Suprapubic skin (tissue), 4 donors: ENCODE measurements at regions not wholly inside any gene's neighbourhood (a gene's known extent, or its start where the extent isn't known, plus 50 kb on each side); places are given as distances from the start of the nearest gene placed in this dataset.

Source experiments
- DNase-seq, 2 donors: peaks; one replicate each; pipeline ENCODE4 v3.0.0-alpha.2; 2019; ENCODE audit warnings: low spot score in 2 of 2
- H3K27ac ChIP-seq: fragments of 200-600 bp; sonication (generic); one replicate; pipeline ENCODE4 v1.5.1; 2019
- H3K27me3 ChIP-seq: fragments of 200-600 bp; sonication (generic); one replicate; pipeline ENCODE4 v1.5.1; 2019
- H3K36me3 ChIP-seq: fragments of 200-600 bp; sonication (generic); one replicate; pipeline ENCODE4 v1.5.1; 2019
- H3K4me1 ChIP-seq: fragments of 200-600 bp; sonication (generic); one replicate; pipeline ENCODE4 v1.5.1; 2019
- H3K4me3 ChIP-seq: fragments of 200-600 bp; sonication (generic); one replicate; pipeline ENCODE4 v1.5.1; 2019; ENCODE audit warnings: mild to moderate bottlenecking
- H3K9me3 ChIP-seq: fragments of 200-600 bp; sonication (generic); one replicate; pipeline ENCODE4 v1.5.1; 2019
- CTCF ChIP-seq, 2 donors: fragments of 200-600 bp in 1 of 2; fragments of 450-650 bp in 1 of 2; sonication (generic) in 1 of 2; IDR thresholded peaks; one replicate each; pipeline ENCODE4 v1.5.1; 2016 to 2019; ENCODE audit warnings: antibody characterized with exemption in 2 of 2, mild to moderate bottlenecking in 1 of 2, moderate library complexity in 1 of 2
- EP300 ChIP-seq: sonication (generic); formaldehyde crosslinking; IDR thresholded peaks from one replicate; pipeline ENCODE4 v1.6.1; 2017; ENCODE audit warnings: antibody characterized with exemption
- POLR2A ChIP-seq, 2 donors: fragments of 450-650 bp; IDR thresholded peaks; one replicate each; pipeline ENCODE4 v1.6.1; 2017; ENCODE audit warnings: antibody characterized with exemption in 2 of 2, mild to moderate bottlenecking in 2 of 2, moderate library complexity in 2 of 2
- POLR2AphosphoS5 ChIP-seq, 3 donors: sonication (generic); formaldehyde crosslinking; IDR thresholded peaks; one replicate each; pipeline ENCODE4 v1.6.1; 2017; ENCODE audit warnings: antibody characterized with exemption in 3 of 3
- WGBS: methylation state at CpG from one replicate; pipeline ENCODE4 v1.1.5; 2018; 5-methylcytosine and 5-hydroxymethylcytosine counted together

- Histone ChIP-seq H3K36me3 (no peaks in the 10 kb centered on the region), H3K4me1 (peaks cover 8% of the 10 kb centered on the region), H3K27me3 (no peaks in the 10 kb centered on the region), H3K9me3 (no peaks in the 10 kb centered on the region), H3K4me3 (no peak overlapping the region), H3K27ac (no peak overlapping the region)
- no peak for TF ChIP-seq EP300
- 94% methylated on average over 8 of the region's 8 CpGs for WGBS
- DNase-seq: no peak
These were observed 194.2 kb downstream of the ERCC6L2 start for GRCh38 chr9:96069629-96070220.

DNA sequence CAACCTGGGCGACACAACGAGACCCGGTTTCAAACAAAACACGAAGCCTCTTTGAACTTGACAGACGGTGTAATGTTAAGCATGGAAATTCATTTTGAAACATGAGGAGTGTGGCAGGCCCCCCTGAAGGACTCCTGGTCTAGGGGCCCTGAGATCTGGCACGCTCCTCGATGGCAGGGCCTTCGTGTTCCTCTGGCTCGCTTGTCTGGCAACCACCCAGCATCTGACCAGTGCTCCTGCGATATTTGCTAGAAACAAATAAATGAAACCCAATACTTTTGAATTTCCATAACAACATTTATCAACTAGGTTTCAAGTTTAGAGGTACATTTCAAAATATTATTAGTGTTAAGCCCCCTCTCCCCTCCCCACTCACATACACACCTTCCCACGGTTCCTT lies 193.0 kb downstream of the ERCC6L2 start:
- Histone ChIP-seq H3K9me3 (no peaks in the 10 kb centered on the region), H3K36me3 (no peaks in the 10 kb centered on the region), H3K4me3 (no peak overlapping the region), H3K4me1 (peaks cover 8% of the 10 kb centered on the region), H3K27me3 (no peaks in the 10 kb centered on the region), H3K27ac (no peak overlapping the region)
- TF ChIP-seq POLR2AphosphoS5 (IDR thresholded peaks at IDR 0.05): no peak
- no peak for TF ChIP-seq CTCF (IDR thresholded peaks at IDR 0.05)
- no peak for TF ChIP-seq POLR2A (IDR thresholded peaks at IDR 0.05)
- TF ChIP-seq EP300: no peak
- peak in 1 of 2 donors; percentile 18 for DNase-seq
- WGBS: 89% methylated on average over 11 of the region's 11 CpGs

DNA sequence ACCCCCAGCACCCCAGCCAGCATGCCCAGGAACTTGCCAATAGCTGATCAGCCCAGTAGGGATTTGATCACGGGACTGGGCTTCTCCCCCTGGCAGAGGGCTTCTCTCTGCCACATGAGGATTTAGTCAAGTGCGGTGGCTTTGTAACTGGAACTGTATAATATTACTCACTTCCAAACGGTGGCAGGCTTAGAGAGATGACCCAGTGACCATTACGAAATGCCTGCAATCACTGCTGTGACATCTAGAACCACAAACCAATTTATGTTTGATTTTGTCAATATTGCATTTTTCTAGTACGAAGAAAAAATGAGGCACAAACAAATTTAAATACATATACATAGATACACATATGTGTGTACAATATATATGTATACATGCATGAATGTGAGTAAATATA lies 192.1 kb downstream of the ERCC6L2 start:
- no peak for DNase-seq
- H3K4me3 ChIP-seq: no peak overlapping the region
- H3K27ac ChIP-seq: peak overlapping the region; percentile 26
- TF ChIP-seq POLR2AphosphoS5 (IDR thresholded peaks at IDR 0.05) (no peak), CTCF (IDR thresholded peaks at IDR 0.05) (no peak), POLR2A (IDR thresholded peaks at IDR 0.05) (no peak), EP300 (no peak)
- no peaks in the 10 kb centered on the region for H3K36me3 ChIP-seq
- WGBS: 76% methylated on average over 5 of the region's 5 CpGs
- H3K9me3 ChIP-seq: no peaks in the 10 kb centered on the region
- no peaks in the 10 kb centered on the region for H3K27me3 ChIP-seq
- H3K4me1 ChIP-seq: peaks cover 8% of the 10 kb centered on the region

DNA sequence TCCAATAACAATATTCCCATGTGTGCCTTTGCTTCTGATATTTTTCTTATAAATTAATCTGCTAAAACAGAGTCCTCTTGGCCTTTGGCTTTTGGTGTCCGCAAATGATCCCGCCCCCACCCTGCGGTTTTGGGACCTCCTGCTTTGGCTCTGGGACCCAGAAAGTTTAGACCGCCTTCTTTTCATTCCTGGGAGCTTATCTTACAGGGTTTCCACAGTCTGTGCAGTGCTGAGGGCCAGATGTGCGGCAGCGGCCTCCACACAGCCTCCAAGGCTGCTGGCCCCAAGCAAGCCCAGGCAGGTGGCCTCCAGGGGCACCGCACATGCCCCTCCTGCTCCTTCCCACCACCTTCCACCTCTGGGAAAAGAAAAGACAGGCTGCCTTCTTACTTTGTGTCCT lies 191.5 kb downstream of the ERCC6L2 start:
- H3K9me3 ChIP-seq: no peaks in the 10 kb centered on the region
- no peaks in the 10 kb centered on the region for H3K36me3 ChIP-seq
- H3K27me3 ChIP-seq: no peaks in the 10 kb centered on the region
- no peak for DNase-seq
- H3K4me1 ChIP-seq: peaks cover 13% of the 10 kb centered on the region
- WGBS: 68% methylated on average over 7 of the region's 7 CpGs
- H3K27ac ChIP-seq: peak overlapping the region; percentile 26
- H3K4me3 ChIP-seq: no peak overlapping the region
- TF ChIP-seq POLR2AphosphoS5 (IDR thresholded peaks at IDR 0.05) (no peak), EP300 (no peak), POLR2A (IDR thresholded peaks at IDR 0.05) (no peak), CTCF (IDR thresholded peaks at IDR 0.05) (no peak)

- Histone ChIP-seq H3K4me1 (peaks cover 17% of the 10 kb centered on the region), H3K27ac (no peak overlapping the region), H3K4me3 (no peak overlapping the region), H3K36me3 (no peaks in the 10 kb centered on the region), H3K27me3 (no peaks in the 10 kb centered on the region), H3K9me3 (no peaks in the 10 kb centered on the region)
- no peak for DNase-seq
- TF ChIP-seq CTCF (IDR thresholded peaks at IDR 0.05) (no peak), POLR2AphosphoS5 (IDR thresholded peaks at IDR 0.05) (no peak), EP300 (no peak), POLR2A (IDR thresholded peaks at IDR 0.05) (no peak)
- WGBS: 94% methylated on average over 8 of the region's 8 CpGs
These were observed 190.2 kb downstream of the ERCC6L2 start for GRCh38 chr9:96065482-96066251.
